Heart left ventricle (tissue), 16 donors: ENCODE measurements at regions not wholly inside any gene's neighbourhood (a gene's known extent, or its start where the extent isn't known, plus 50 kb on each side); places are given as distances from the start of the nearest gene placed in this dataset.

Experiments used
- ATAC-seq, 4 donors: fragments of 200-7000 bp; cut with Tn5 transposase; one replicate each; pipeline ENCODE4 v1.9.1; 2020 to 2022; ENCODE audit warnings: moderate library complexity in 4 of 4, mild to moderate bottlenecking in 3 of 4, moderate number of reproducible peaks in 1 of 4
- DNase-seq, 5 donors: peaks; one replicate each; pipeline ENCODE4 v3.0.0-alpha.2; 2020
- H3K27ac ChIP-seq, 12 donors: fragments of 200-600 bp; sonication (generic) in 4 of 12; one replicate each; pipeline versions ENCODE4 v1.5.0 to v1.8.0; 2016 to 2022; ENCODE audit warnings: mild to moderate bottlenecking in 2 of 12
- H3K27me3 ChIP-seq, 9 donors: fragments of 200-600 bp; sonication (generic) in 2 of 9; one replicate each; pipeline versions ENCODE4 v1.5.1 to v1.8.0; 2016 to 2022; ENCODE audit warnings: mild to moderate bottlenecking in 3 of 9
- H3K36me3 ChIP-seq, 9 donors: fragments of 200-600 bp; sonication (generic) in 2 of 9; one replicate each; pipeline versions ENCODE4 v1.5.0 to v1.8.0; 2018 to 2022; ENCODE audit warnings: mild to moderate bottlenecking in 2 of 9
- H3K4me1 ChIP-seq, 12 donors: fragments of 200-600 bp; sonication (generic) in 4 of 12; one replicate each; pipeline versions ENCODE4 v1.5.0 to v1.8.0; 2016 to 2022; ENCODE audit warnings: mild to moderate bottlenecking in 3 of 12
- H3K4me3 ChIP-seq, 12 donors: fragments of 200-600 bp; sonication (generic) in 4 of 12; one replicate each; pipeline versions ENCODE4 v1.5.0 to v1.8.0; 2017 to 2022; ENCODE audit warnings: mild to moderate bottlenecking in 9 of 12, moderate library complexity in 4 of 12
- H3K9me3 ChIP-seq, 12 donors: fragments of 200-600 bp; sonication (generic) in 4 of 12; one replicate each; pipeline versions ENCODE4 v1.5.0 to v1.8.0; 2016 to 2022; ENCODE audit warnings: mild to moderate bottlenecking in 1 of 12
- POLR2A ChIP-seq, 2 donors: fragments of 450-650 bp; IDR thresholded peaks; one replicate each; pipeline ENCODE4 v1.6.1; 2017; ENCODE audit warnings: antibody characterized with exemption in 2 of 2, mild to moderate bottlenecking in 2 of 2, moderate library complexity in 2 of 2
- WGBS, 4 donors: extraction: QIAGEN DNeasy Blood & Tissue Kit in 2 of 4; methylation state at CpG; one replicate each; pipeline versions ENCODE4 v1.1.5 to v1.1.7; 2013 to 2018; 5-methylcytosine and 5-hydroxymethylcytosine counted together
- intact Hi-C, 10 donors: fragments of 100-400 bp; cut with DNase I; formaldehyde crosslinking; loops; one replicate each; pipeline versions ENCODE4 v1.11.1 to v1.14.2; 2022
- TF ChIP-seq, protein P1 (sequence below), 12 donors: fragments of 200-600 bp; sonication (generic) in 4 of 12; IDR thresholded peaks; one replicate each; pipeline versions ENCODE4 v1.5.0 to v1.8.0; 2018 to 2022; ENCODE audit warnings: antibody characterized with exemption in 12 of 12, mild to moderate bottlenecking in 5 of 12
- donor health status: ischemic (EF 13 %, LVEDD 7.1; RV severe dilation, severe dysfunction).
- donor health status: healthy with polysubstance abuse.
- donor health status: DM: no; HTN: yes; CAD: no.
- donor health status: DM: no; HTN: no; CAD: no.
- donor health status: ischemic (EF 25% LVEDD 6.9; RV normal size, moderate dysfunction).
- donor health status: ischemic (EF 25% LVEDD 5.7; RV mildly dilated, moderate dysfunction).
- donor health status: healthy.
- donor health status: DM: yes; HTN: yes; CAD: no.
- donor health status: ischemic (EF 35%, LVEDD 5.7; RV mildly dilated, moderate dysfunction).
- donor health status: nonischemic (EF 11% LVEDD 7.7; RV severe dilation, severe dysfunction).
- donor health status: DM: yes; HTN: yes; CAD: no.
- donor health status: PGD.
- donor health status: ischemic (EF 29% LVEDD 5.4; RV normal size, mild dysfunction).
- donor health status: nonischemic (EF 23%, LVEDD 6.1; RV moderate dilation, normal function).

DNA sequence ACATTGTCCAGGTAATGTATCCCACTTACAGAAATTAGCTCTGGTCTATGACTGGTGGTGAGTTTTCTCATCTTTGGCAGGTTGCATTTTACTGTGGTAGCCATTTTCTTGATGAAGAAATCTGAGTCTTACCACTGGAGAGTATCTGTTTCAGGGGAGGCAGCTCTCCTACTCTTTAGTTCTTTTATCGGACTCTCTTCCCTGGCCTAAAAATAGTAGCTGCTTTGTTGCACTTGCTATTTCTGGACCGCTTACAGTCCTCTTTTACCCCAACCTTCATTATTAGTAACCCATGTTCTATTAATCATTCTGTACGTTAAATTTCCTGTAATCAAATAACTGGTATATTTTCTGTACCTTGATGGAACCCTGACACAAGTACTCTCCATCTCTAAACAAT, 720.8 kb downstream of the PLA2G4A start:
- H3K9me3 ChIP-seq = peaks cover 0 to 3% (median 0%) of the 10 kb centered on the region in 12 donors
- H3K4me1 ChIP-seq = no peaks in the 10 kb centered on the region
- DNase-seq = no peak
- H3K27ac ChIP-seq = no peak overlapping the region
- H3K4me3 ChIP-seq = no peak overlapping the region
- H3K36me3 ChIP-seq = no peaks in the 10 kb centered on the region
- WGBS, 4 donors = 45 to 56% (median 47%) methylated on average over 3 of the region's 3 CpGs
- H3K27me3 ChIP-seq = no peaks in the 10 kb centered on the region
- peak in 3 of 4 donors; percentile 65 to 85 (median 69) for ATAC-seq
- intact Hi-C loops = no loop called here
- TF ChIP-seq POLR2A (IDR thresholded peaks at IDR 0.05) = no peak

DNA sequence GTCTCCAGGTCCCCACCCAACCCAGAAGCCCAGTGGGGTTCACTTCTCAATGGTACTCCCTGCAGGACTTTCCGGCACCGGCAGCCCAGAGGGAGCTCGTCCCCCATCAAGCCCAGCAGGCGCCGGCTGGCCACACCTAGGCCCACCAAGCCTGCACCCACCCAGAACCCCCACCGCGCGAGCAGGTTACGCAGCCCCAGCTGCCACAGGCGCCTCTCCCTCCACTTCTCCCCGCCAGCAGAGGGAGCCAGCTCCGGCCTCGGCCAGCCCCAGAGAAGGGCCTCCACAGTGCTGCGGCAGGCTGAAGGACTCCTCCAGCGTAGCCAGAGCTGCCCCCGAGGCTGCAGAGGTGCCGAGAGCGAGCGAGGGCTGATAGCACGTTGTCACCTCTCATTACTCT, 722.3 kb downstream of the PLA2G4A start:
- intact Hi-C loops = no loop called here
- Histone ChIP-seq H3K27ac (no peak overlapping the region), H3K36me3 (no peaks in the 10 kb centered on the region), H3K9me3 (peaks cover 0 to 3% (median 0%) of the 10 kb centered on the region in 12 donors), H3K4me1 (no peaks in the 10 kb centered on the region), H3K4me3 (no peak overlapping the region), H3K27me3 (no peaks in the 10 kb centered on the region)
- WGBS, 4 donors = 91 to 98% (median 94%) methylated on average over 10 to 20 of the region's 20 CpGs
- TF ChIP-seq, protein P1, sequence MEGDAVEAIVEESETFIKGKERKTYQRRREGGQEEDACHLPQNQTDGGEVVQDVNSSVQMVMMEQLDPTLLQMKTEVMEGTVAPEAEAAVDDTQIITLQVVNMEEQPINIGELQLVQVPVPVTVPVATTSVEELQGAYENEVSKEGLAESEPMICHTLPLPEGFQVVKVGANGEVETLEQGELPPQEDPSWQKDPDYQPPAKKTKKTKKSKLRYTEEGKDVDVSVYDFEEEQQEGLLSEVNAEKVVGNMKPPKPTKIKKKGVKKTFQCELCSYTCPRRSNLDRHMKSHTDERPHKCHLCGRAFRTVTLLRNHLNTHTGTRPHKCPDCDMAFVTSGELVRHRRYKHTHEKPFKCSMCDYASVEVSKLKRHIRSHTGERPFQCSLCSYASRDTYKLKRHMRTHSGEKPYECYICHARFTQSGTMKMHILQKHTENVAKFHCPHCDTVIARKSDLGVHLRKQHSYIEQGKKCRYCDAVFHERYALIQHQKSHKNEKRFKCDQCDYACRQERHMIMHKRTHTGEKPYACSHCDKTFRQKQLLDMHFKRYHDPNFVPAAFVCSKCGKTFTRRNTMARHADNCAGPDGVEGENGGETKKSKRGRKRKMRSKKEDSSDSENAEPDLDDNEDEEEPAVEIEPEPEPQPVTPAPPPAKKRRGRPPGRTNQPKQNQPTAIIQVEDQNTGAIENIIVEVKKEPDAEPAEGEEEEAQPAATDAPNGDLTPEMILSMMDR (IDR thresholded peaks at IDR 0.05) = no peak
- no peak for TF ChIP-seq POLR2A (IDR thresholded peaks at IDR 0.05)
- no peak for DNase-seq
- ATAC-seq = no peak

DNA sequence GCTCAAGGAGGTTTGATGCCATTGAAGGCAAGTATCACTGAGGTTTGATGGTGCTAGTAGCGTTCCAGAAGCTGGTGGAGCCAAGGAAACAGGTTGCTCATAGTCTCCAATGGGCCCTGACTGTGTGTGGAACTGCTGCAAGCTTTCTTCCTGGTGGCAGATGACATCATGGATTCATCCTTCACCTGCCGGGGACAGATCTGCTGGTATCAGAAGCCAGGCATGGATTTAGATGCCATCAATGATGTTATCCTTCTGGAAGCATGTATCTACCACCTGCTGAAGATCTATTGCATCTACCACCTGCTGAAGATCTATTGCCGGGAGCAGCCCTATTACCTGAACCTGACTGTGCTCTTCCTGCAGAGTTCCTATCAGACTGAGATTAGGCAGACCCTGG, 734.4 kb downstream of the PLA2G4A start:
- Histone ChIP-seq H3K27me3 (no peaks in the 10 kb centered on the region), H3K27ac (no peak overlapping the region), H3K4me1 (no peaks in the 10 kb centered on the region), H3K4me3 (no peak overlapping the region), H3K36me3 (no peaks in the 10 kb centered on the region), H3K9me3 (peaks cover 0 to 10% (median 0%) of the 10 kb centered on the region in 12 donors)
- intact Hi-C loops = no loop called here
- 81 to 84% (median 83%) methylated on average over 2 to 3 of the region's 3 CpGs for WGBS, 4 donors
- DNase-seq (no peak), ATAC-seq (no peak)
- TF ChIP-seq POLR2A (IDR thresholded peaks at IDR 0.05) = no peak

DNA sequence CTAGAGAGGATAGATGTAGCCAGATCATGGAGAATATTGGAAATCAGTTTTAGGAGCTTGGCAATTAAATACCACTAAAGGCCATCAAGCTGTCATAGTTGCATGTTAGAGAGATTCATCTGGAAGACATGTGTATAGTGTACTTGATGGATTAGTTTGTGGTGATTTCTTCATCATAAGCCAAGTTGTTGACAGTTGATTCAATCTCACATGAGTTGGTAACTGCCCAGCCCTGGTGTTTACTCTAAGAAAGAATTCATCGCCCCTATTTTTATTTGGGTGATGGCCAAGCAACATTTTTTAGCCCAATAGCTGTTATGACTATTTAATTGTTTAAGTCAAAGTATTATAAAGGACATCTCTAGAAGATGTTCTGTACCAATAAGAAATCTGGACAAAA, 737.6 kb downstream of the PLA2G4A start:
- intact Hi-C loops = no loop called here
- peaks cover 0 to 6% (median 0%) of the 10 kb centered on the region in 12 donors for H3K9me3 ChIP-seq
- WGBS, 4 donors = 74 to 88% (median 84%) methylated on average over 1 of the region's 1 CpG
- no peak overlapping the region for H3K27ac ChIP-seq
- H3K4me3 ChIP-seq = no peak overlapping the region
- TF ChIP-seq, protein P1 (IDR thresholded peaks at IDR 0.05) = no peak
- no peak for TF ChIP-seq POLR2A (IDR thresholded peaks at IDR 0.05)
- no peak for ATAC-seq
- H3K27me3 ChIP-seq = no peaks in the 10 kb centered on the region
- no peaks in the 10 kb centered on the region for H3K36me3 ChIP-seq
- H3K4me1 ChIP-seq = no peaks in the 10 kb centered on the region
- DNase-seq = no peak

DNA sequence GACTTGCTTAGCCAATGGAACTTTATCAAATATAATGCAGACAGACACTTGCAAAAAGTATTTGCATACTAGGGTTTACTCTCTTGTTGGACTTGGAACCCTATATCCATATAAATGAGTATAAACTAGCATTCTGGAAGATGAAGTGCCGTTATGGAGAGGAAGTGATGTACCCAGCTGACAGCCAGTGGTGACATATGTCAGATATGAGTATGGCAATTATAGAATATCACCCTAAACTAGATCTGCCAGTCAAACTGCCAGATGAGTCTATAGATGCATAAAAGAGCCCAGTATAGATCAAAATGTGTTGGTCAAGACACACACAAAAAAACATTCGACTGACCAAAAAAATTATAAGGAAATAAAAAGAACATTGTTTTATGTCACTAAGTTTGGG, 739.3 kb downstream of the PLA2G4A start:
- Histone ChIP-seq H3K27ac (no peak overlapping the region), H3K4me3 (no peak overlapping the region), H3K36me3 (no peaks in the 10 kb centered on the region), H3K4me1 (no peaks in the 10 kb centered on the region), H3K9me3 (peaks cover 0 to 6% (median 0%) of the 10 kb centered on the region in 12 donors), H3K27me3 (no peaks in the 10 kb centered on the region)
- WGBS, 4 donors = 54 to 68% (median 64%) methylated on average over 2 of the region's 2 CpGs
- ATAC-seq = no peak
- DNase-seq = no peak
- TF ChIP-seq, protein P1 (IDR thresholded peaks at IDR 0.05) = no peak
- TF ChIP-seq POLR2A (IDR thresholded peaks at IDR 0.05) = no peak
- intact Hi-C loops = no loop called here
